Mucosa of descending colon (tissue), 3 donors: ENCODE measurements at regions not wholly inside any gene's neighbourhood (a gene's known extent, or its start where the extent isn't known, plus 50 kb on each side); places are given as distances from the start of the nearest gene placed in this dataset.
"Not testable (repeated sequence)": the region's sequence is repeated elsewhere in the genome, so short reads cannot be mapped to it uniquely, and the experiment has no call there.

Experiments used
- ATAC-seq: fragments of 200-7000 bp; cut with Tn5 transposase; one replicate; pipeline ENCODE4 v1.9.1; 2020; ENCODE audit warnings: mild to moderate bottlenecking, moderate library complexity
- DNase-seq, 3 donors: peaks; one replicate each; pipeline ENCODE4 v3.0.0-alpha.2; 2020
- H3K36me3 ChIP-seq: fragments of 200-600 bp; one replicate; pipeline ENCODE4 v1.8.0; 2021; ENCODE audit warnings: low read depth, mild to moderate bottlenecking
- H3K4me1 ChIP-seq: fragments of 200-600 bp; one replicate; pipeline ENCODE4 v1.8.0; 2021; ENCODE audit warnings: low read depth, mild to moderate bottlenecking
- H3K4me3 ChIP-seq: fragments of 200-600 bp; one replicate; pipeline ENCODE4 v1.8.0; 2021; ENCODE audit warnings: mild to moderate bottlenecking
- H3K9me3 ChIP-seq: fragments of 200-600 bp; one replicate; pipeline ENCODE4 v1.8.0; 2021; ENCODE audit warnings: mild to moderate bottlenecking
- CTCF ChIP-seq: fragments of 200-600 bp; IDR thresholded peaks from one replicate; pipeline ENCODE4 v1.8.0; 2022; ENCODE audit warnings: antibody characterized with exemption, mild to moderate bottlenecking
- intact Hi-C, 2 donors: fragments of 100-400 bp; cut with DNase I in 1 of 2; cut with micrococcal nuclease in 1 of 2; formaldehyde crosslinking; loops; one replicate each; pipeline versions ENCODE4 v1.11.0 to v1.11.1; 2022; cut with DNase I, micrococcal nuclease
- donor health status: DM: no; HTN: no; CAD: no; lungs with moderate emphysema.
- donor health status: DM: no; HTN: no; CAD: no.
- donor health status: DM: no; HTN: yes; CAD: no.

- Histone ChIP-seq H3K4me1 (no peaks in the 10 kb centered on the region), H3K36me3 (no peaks in the 10 kb centered on the region), H3K4me3 (no peak overlapping the region), H3K9me3 (no peaks in the 10 kb centered on the region)
- DNase-seq, result no peak
- no peak for TF ChIP-seq CTCF
- intact Hi-C loops, result no loop called here
- ATAC-seq, result no peak
Measured at GRCh38 chr9:129552064-129552463, 68.8 kb downstream of the C9orf50 start.

- no peak for DNase-seq
- intact Hi-C loops, result no loop called here
- no peaks in the 10 kb centered on the region for H3K4me1 ChIP-seq
- H3K36me3 ChIP-seq, result no peaks in the 10 kb centered on the region
- no peak overlapping the region for H3K4me3 ChIP-seq
- ATAC-seq, result no peak
- TF ChIP-seq CTCF, result no peak
- H3K9me3 ChIP-seq, result no peaks in the 10 kb centered on the region
Measured at GRCh38 chr9:129551393-129551973, 69.4 kb downstream of the C9orf50 start.

- H3K9me3 ChIP-seq, H3K36me3 ChIP-seq, ATAC-seq, DNase-seq, intact Hi-C loops, H3K4me3 ChIP-seq, H3K4me1 ChIP-seq: not testable (repeated sequence)
Measured at GRCh38 chr9:129550977-129551376, 69.9 kb downstream of the C9orf50 start.

GRCh38 chr9:129550199-129550839, 70.6 kb downstream of the C9orf50 start:
- peak; percentile 83 for ATAC-seq
- Histone ChIP-seq H3K36me3 (no peaks in the 10 kb centered on the region), H3K4me3 (no peak overlapping the region), H3K4me1 (no peaks in the 10 kb centered on the region), H3K9me3 (no peaks in the 10 kb centered on the region)
- intact Hi-C loops, result no loop called here
- peak; percentile 62 to 76 (median 76) for DNase-seq
- TF ChIP-seq CTCF, result no peak

GRCh38 chr9:129549684-129550083, 71.2 kb downstream of the C9orf50 start:
- no peaks in the 10 kb centered on the region for H3K36me3 ChIP-seq
- ATAC-seq, result peak; percentile 46
- H3K4me1 ChIP-seq, result no peaks in the 10 kb centered on the region
- DNase-seq, result peak in 2 of 3 donors; percentile 21 to 42
- no peaks in the 10 kb centered on the region for H3K9me3 ChIP-seq
- intact Hi-C loops, result no loop called here
- H3K4me3 ChIP-seq, result no peak overlapping the region
- TF ChIP-seq CTCF, result no peak

GRCh38 chr9:129549139-129549538, 71.8 kb downstream of the C9orf50 start:
- Histone ChIP-seq H3K36me3 (no peaks in the 10 kb centered on the region), H3K9me3 (no peaks in the 10 kb centered on the region), H3K4me3 (no peak overlapping the region), H3K4me1 (no peaks in the 10 kb centered on the region)
- intact Hi-C loops, result no loop called here
- no peak for TF ChIP-seq CTCF
- peak; percentile 28 for ATAC-seq
- DNase-seq, result no peak
